GM06990 (cell line): ENCODE measurements at regions not wholly inside any gene's neighbourhood (a gene's known extent, or its start where the extent isn't known, plus 50 kb on each side); places are given as distances from the start of the nearest gene placed in this dataset.
"Not testable (repeated sequence)": the region's sequence is repeated elsewhere in the genome, so short reads cannot be mapped to it uniquely, and the experiment has no call there.

Experiments used
- DNase-seq: peaks from one replicate; pipeline ENCODE4 v3.0.0-alpha.2; 2011; ENCODE audit not compliant: insufficient read length; ENCODE audit errors: extremely low read depth
- H3K27me3 ChIP-seq: replicated peaks from 2 replicates; pipeline ENCODE4 v1.6.0; 2011; ENCODE audit warnings: low read length; ENCODE audit not compliant: control insufficient read depth, insufficient read depth
- H3K36me3 ChIP-seq: 2 replicates; pipeline ENCODE4 v1.5.1; 2011; ENCODE audit warnings: low read length; ENCODE audit not compliant: control insufficient read depth, insufficient read depth
- H3K4me3 ChIP-seq: replicated peaks from 2 replicates; pipeline ENCODE4 v1.5.1; 2011; ENCODE audit warnings: low read depth, mild to moderate bottlenecking, control low read depth, low read length
- TF ChIP-seq, protein P1 (sequence below): IDR thresholded peaks from 2 replicates; pipeline ENCODE4 v1.5.1; 2011; ENCODE audit warnings: low read length, control low read depth, mild to moderate bottlenecking, inconsistent platforms; ENCODE audit not compliant: insufficient read depth, poor library complexity, severe bottlenecking

DNA sequence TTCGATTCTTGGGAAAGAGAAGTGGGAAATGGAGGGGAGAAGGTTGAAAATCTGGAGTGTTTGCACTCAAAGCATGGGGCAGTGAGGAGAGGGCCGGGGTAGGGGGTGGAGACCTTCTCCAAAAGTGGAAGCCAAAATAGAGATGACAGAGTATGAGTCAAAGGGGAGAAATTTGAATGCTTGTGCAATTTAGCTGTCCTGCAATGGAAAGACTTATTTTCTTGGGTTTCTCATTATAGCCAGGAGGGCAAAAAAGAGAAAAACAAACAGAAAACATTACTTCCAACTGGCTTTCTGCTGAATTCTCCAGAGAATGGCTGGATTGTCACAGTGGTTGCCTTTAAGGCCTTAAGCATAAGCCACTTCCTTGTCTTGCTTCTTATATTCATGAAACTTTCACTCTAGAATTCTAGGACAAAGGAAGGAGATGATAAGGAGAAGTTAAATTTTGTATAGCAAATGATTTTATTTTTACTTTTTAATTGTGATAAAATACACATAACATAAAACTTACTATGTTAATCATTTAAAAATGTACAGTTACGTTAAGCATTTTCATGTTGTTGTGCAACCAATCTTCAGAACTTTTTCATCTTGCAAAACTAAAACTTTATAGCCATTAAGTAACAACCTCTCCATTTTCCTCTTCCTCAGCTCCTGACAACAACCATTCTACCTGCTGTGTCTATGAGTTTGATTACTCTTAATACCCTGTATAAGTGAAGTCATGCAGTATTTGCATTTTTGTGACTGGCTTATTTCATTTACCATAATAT lies 100.2 kb downstream of the GPR85 start:
- Histone ChIP-seq H3K36me3 (no peaks in the 10 kb centered on the region), H3K4me3 (no peak overlapping the region), H3K27me3 (no peaks in the 10 kb centered on the region)
- DNase-seq: no peak
- TF ChIP-seq, protein P1, sequence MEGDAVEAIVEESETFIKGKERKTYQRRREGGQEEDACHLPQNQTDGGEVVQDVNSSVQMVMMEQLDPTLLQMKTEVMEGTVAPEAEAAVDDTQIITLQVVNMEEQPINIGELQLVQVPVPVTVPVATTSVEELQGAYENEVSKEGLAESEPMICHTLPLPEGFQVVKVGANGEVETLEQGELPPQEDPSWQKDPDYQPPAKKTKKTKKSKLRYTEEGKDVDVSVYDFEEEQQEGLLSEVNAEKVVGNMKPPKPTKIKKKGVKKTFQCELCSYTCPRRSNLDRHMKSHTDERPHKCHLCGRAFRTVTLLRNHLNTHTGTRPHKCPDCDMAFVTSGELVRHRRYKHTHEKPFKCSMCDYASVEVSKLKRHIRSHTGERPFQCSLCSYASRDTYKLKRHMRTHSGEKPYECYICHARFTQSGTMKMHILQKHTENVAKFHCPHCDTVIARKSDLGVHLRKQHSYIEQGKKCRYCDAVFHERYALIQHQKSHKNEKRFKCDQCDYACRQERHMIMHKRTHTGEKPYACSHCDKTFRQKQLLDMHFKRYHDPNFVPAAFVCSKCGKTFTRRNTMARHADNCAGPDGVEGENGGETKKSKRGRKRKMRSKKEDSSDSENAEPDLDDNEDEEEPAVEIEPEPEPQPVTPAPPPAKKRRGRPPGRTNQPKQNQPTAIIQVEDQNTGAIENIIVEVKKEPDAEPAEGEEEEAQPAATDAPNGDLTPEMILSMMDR: no peak

DNA sequence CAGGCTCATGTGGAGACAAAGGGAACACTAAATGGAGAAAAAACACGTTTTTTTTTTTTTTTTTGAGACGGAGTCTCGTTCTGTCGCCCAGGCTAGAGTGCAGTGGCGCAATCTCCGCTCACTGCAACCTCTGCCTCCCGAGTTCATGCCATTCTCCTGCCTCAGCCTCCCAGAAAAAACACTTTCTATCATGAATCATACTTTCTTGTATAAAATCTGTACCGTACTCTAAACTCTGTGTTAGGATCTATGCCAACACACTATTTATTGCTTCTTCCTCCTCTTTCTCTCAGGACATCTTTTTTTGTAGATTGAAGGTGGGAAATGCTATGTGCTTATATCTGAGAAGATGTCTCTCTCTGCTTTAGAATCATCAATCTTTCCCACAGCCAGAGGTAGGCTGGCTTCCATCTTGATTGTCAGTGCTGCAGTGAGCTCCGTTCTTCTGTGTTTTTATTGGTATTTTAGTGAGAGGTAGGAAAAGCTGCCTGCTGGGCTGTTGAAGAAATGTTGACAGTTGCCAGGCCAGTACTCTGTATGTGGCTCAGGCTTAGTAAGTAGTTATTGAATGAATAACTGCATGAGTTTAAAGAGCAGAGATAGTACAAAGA lies 101.1 kb downstream of the GPR85 start:
- no peaks in the 10 kb centered on the region for H3K36me3 ChIP-seq
- TF ChIP-seq, protein P1: no peak
- H3K4me3 ChIP-seq: no peak overlapping the region
- DNase-seq: no peak
- no peaks in the 10 kb centered on the region for H3K27me3 ChIP-seq

DNA sequence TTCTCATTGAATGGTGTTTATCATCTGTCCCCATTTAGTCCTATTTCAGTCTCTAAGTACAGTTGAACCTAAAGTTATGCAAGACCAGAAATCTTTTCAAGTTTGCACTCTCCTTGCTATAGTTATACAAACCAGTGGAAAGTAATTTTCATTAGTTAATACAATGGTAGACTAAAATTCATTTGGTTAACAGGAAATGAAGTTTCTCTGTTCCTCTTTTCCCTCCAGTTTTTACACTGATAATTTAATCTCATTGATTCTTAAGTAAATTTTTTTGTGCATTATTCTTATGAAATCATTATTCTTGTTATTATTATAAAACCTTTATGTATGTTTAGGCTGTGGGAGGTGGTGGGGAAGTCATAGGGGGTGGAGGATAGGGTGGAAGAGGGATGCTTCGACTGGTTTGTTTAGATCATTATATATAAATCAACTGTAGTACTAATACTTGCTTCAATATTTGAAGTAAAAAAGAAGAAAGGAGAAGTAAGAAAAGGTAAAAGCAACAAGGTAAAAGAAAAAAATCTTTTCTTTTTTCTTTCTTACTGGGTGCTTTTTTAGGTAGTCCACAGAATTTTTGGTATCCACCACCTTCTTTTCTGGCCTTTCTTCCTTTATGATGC lies 104.1 kb downstream of the GPR85 start:
- peak; percentile 61 for DNase-seq
- H3K4me3 ChIP-seq: no peak overlapping the region
- TF ChIP-seq, protein P1: no peak
- H3K36me3 ChIP-seq: no peaks in the 10 kb centered on the region
- no peaks in the 10 kb centered on the region for H3K27me3 ChIP-seq

DNA sequence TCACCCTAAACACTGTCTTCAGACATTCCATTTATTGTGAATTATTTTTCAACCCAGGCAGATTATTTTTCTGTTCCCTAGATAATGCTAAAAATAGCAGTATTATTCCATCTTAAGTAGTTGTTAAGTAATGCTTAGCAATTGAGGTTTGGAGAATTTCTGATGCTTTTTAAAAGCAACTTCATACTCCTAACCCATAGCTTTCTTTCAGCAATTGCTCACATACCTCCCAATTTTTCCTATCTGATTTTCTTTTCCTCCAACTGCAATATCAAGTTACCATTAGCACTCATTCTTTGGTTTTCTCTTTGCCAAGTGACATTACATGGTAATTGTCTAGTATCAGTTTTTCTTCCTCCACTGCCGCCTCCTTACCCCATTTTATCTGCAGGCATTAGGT lies 104.7 kb downstream of the GPR85 start:
- Histone ChIP-seq H3K36me3 (no peaks in the 10 kb centered on the region), H3K4me3 (no peak overlapping the region), H3K27me3 (no peaks in the 10 kb centered on the region)
- TF ChIP-seq, protein P1: no peak
- DNase-seq: no peak

DNA sequence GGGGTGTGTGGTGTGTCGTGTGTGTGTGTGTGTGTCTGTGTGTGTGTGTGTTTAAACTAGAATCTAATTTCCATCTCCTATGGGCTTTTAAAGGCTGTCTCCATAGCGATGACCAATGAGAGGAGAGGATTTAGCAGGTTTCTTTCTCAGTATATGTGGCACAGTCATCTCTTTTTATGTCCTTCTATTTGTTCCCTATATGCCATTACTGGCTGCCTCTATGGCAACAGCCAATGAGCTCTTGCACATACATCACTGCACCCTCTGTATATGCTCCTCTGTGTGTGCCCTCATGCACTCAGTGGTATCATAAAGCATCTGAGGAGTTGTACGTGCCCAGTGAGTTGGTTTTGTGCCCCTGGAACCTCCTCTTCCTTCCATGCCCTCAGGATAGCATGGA lies 107.6 kb downstream of the GPR85 start:
- H3K36me3 ChIP-seq, H3K4me3 ChIP-seq, DNase-seq, H3K27me3 ChIP-seq: not testable (repeated sequence)

DNA sequence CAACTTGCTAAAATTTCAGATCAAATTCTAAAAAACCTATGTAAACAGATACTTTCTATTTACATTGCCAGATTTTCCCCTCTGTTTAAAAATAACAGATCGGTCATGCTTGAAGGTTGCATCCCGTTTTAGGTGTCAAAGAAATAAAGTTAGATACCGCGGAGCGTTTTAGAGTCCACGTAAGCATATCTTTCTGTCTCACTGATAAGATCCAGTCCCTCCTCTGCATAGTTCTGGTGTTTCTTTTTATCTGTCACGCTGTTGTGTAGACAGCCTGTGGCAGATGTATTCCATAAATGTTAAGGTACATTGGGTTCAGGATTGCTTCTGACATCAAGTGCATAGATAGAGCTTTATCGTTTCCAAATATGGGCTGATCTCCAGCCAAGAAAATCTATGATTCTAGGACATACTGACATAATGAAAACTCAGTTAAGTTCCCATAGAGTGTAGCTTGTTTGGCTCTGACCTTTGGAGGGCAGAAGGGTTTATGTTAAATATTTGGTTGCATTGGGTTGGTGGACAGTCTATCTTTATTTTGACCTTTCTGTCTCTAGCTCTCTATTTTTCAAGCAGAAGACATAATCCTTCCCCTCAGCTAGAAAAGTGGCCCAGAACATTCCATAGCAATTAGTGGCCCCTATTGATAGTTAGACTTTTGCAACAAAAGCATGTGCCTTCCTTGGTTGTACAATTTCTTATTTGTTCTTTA lies 109.2 kb downstream of the GPR85 start:
- H3K27me3 ChIP-seq, H3K36me3 ChIP-seq, DNase-seq, H3K4me3 ChIP-seq: not testable (repeated sequence)
